ENCODE measurements at regions not wholly inside any gene's neighbourhood (a gene's known extent, or its start where the extent isn't known, plus 50 kb on each side); places are given as distances from the start of the nearest gene placed in this dataset.

GRCh38 chr11:113634940-113635575 is 71.0 kb downstream of the TMPRSS5 start:
- TF ChIP-seq, protein P1, sequence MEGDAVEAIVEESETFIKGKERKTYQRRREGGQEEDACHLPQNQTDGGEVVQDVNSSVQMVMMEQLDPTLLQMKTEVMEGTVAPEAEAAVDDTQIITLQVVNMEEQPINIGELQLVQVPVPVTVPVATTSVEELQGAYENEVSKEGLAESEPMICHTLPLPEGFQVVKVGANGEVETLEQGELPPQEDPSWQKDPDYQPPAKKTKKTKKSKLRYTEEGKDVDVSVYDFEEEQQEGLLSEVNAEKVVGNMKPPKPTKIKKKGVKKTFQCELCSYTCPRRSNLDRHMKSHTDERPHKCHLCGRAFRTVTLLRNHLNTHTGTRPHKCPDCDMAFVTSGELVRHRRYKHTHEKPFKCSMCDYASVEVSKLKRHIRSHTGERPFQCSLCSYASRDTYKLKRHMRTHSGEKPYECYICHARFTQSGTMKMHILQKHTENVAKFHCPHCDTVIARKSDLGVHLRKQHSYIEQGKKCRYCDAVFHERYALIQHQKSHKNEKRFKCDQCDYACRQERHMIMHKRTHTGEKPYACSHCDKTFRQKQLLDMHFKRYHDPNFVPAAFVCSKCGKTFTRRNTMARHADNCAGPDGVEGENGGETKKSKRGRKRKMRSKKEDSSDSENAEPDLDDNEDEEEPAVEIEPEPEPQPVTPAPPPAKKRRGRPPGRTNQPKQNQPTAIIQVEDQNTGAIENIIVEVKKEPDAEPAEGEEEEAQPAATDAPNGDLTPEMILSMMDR (IDR thresholded peaks at IDR 0.05; ENCODE audit: borderline replicate concordance), result no peak
- intact Hi-C loops (cut with micrococcal nuclease), result no loop called here
- Histone ChIP-seq H3K27me3 (ENCODE audit: low read depth) (peaks cover 6% of the 10 kb centered on the region), H3K36me3 (no peaks in the 10 kb centered on the region), H3K9me3 (replicated peaks) (peaks cover 13% of the 10 kb centered on the region), H3K4me3 (no peak overlapping the region), H3K27ac (replicated peaks) (no peak overlapping the region), H3K4me1 (peaks cover 6% of the 10 kb centered on the region)
- no peak for DNase-seq

DNA sequence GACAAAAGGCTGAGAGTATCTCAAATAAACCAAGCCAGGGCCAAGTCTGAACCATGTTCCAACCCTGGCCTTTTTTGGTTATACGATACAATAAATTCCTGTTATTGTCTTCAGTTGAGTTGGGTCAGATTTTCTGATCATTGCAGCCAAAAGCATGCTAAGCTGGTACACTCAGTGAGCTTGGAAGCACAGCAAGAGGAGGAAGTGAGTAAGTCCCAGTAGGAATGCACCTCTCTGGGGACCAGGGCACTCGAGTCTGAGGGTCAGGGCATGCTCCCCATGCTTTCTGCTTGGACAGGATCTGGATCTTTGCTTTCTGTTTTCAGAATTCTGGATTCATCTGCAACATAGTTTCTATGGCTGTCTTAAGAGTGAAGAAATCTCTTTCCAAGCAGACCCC is 73.1 kb downstream of the TMPRSS5 start:
- Histone ChIP-seq H3K36me3 (no peaks in the 10 kb centered on the region), H3K27ac (replicated peaks) (no peak overlapping the region), H3K4me3 (no peak overlapping the region), H3K27me3 (ENCODE audit: low read depth) (peaks cover 7% of the 10 kb centered on the region), H3K4me1 (peaks cover 6% of the 10 kb centered on the region), H3K9me3 (replicated peaks) (peaks cover 13% of the 10 kb centered on the region)
- no peak for DNase-seq
- intact Hi-C loops (cut with micrococcal nuclease), result no loop called here
- TF ChIP-seq, protein P1 (IDR thresholded peaks at IDR 0.05; ENCODE audit: borderline replicate concordance), result no peak

DNA sequence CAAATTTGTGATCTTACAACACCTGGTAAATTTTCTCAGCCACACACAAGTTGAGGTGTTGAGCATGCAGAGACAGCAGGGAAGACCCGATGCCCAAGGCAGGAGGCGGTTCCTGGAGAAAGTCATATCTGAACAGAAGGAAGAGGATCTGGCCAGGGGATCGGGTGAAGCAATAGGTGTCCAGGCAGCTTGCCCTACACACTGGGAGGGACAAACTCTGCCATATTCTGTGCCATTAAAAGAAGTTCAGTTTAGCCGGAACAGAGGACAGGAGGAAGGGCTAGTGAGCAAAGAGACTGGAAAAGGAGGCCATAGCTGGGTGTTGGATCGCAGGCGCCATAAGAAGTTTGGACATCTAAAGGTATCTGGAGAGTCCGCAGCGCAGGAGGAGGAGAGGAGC is 76.5 kb downstream of the TMPRSS5 start:
- Histone ChIP-seq H3K36me3 (no peaks in the 10 kb centered on the region), H3K27ac (replicated peaks) (no peak overlapping the region), H3K4me3 (no peak overlapping the region), H3K4me1 (peaks cover 6% of the 10 kb centered on the region), H3K9me3 (replicated peaks) (no peaks in the 10 kb centered on the region), H3K27me3 (ENCODE audit: low read depth) (peaks cover 7% of the 10 kb centered on the region)
- TF ChIP-seq, protein P1 (IDR thresholded peaks at IDR 0.05; ENCODE audit: borderline replicate concordance), result no peak
- intact Hi-C loops (cut with micrococcal nuclease), result no loop called here
- DNase-seq, result no peak

GRCh38 chr11:113628912-113629311 is 77.2 kb downstream of the TMPRSS5 start:
- no peak for DNase-seq
- no peaks in the 10 kb centered on the region for H3K9me3 ChIP-seq (replicated peaks)

DNA sequence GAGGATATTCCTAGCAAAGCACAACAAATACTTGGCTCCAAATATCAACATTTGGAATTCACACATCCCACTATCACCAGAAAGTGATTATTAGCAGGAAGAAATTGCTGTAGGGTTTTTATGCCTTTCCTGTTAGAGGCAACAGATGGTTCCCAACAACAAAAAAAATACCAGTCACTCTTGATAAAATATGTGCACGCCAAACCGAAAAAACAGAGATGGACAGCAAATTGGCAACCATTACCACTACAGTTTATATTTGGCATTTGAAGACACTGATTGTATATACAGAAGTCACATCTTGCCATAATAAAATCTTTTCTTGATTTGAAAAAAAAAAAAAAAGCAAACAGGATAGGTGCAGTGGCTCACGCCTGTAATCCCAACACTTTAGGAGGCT is 78.2 kb downstream of the TMPRSS5 start:
- no peaks in the 10 kb centered on the region for H3K36me3 ChIP-seq
- intact Hi-C loops (cut with micrococcal nuclease), result no loop called here
- H3K27me3 ChIP-seq (ENCODE audit: low read depth), result peaks cover 7% of the 10 kb centered on the region
- H3K9me3 ChIP-seq (replicated peaks), result no peaks in the 10 kb centered on the region
- no peak overlapping the region for H3K27ac ChIP-seq (replicated peaks)
- H3K4me1 ChIP-seq, result peaks cover 6% of the 10 kb centered on the region
- TF ChIP-seq, protein P1 (IDR thresholded peaks at IDR 0.05; ENCODE audit: borderline replicate concordance), result no peak
- no peak overlapping the region for H3K4me3 ChIP-seq
- DNase-seq, result no peak

More at GRCh38 chr11:113628912-113629311, 77.2 kb downstream of the TMPRSS5 start:
- Histone ChIP-seq H3K4me3 (no peak overlapping the region), H3K36me3 (no peaks in the 10 kb centered on the region), H3K4me1 (peaks cover 6% of the 10 kb centered on the region), H3K27me3 (ENCODE audit: low read depth) (peaks cover 7% of the 10 kb centered on the region), H3K27ac (replicated peaks) (no peak overlapping the region)
- intact Hi-C loops (cut with micrococcal nuclease), result no loop called here
- TF ChIP-seq, protein P1 (IDR thresholded peaks at IDR 0.05; ENCODE audit: borderline replicate concordance), result no peak

All from left ventricle myocardium inferior (tissue), 1 donor.